ENCODE measurements at regions not wholly inside any gene's neighbourhood (a gene's known extent, or its start where the extent isn't known, plus 50 kb on each side); places are given as distances from the start of the nearest gene placed in this dataset.

DNA sequence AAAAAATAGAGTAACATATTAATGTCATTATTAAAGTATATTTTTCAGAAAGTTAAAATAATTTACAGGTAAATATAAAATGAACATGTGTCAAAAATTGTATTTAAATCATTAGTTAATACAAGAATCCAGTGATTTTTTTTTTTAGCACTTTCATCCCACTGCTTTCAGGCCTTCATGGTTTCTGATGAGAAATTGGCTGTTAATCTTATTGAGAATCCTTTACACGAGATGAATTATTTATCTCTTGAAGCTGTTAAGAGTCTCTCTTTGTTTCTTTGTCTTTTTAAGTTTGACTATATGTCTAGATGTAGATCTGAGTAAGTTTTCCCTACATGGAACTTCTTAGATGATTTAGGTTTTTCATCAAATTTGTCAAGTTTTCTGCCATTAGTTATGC, 578.5 kb upstream of the KCND2 start:
- H3K9ac ChIP-seq (ENCODE audit: low read depth in 1 of 2, low read length in 2 of 2): no peak overlapping the region
- TF ChIP-seq, protein P1, sequence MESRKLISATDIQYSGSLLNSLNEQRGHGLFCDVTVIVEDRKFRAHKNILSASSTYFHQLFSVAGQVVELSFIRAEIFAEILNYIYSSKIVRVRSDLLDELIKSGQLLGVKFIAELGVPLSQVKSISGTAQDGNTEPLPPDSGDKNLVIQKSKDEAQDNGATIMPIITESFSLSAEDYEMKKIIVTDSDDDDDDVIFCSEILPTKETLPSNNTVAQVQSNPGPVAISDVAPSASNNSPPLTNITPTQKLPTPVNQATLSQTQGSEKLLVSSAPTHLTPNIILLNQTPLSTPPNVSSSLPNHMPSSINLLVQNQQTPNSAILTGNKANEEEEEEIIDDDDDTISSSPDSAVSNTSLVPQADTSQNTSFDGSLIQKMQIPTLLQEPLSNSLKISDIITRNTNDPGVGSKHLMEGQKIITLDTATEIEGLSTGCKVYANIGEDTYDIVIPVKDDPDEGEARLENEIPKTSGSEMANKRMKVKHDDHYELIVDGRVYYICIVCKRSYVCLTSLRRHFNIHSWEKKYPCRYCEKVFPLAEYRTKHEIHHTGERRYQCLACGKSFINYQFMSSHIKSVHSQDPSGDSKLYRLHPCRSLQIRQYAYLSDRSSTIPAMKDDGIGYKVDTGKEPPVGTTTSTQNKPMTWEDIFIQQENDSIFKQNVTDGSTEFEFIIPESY (IDR thresholded peaks at IDR 0.05): no peak
- TF ChIP-seq, protein P2, sequence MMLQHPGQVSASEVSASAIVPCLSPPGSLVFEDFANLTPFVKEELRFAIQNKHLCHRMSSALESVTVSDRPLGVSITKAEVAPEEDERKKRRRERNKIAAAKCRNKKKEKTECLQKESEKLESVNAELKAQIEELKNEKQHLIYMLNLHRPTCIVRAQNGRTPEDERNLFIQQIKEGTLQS (IDR thresholded peaks at IDR 0.05): no peak
- H3K9me3 ChIP-seq (ENCODE audit: control insufficient read depth in 4 of 4, low read length in 3 of 4): peaks cover 0 to 3% (median 0%) of the 10 kb centered on the region in 4 donors
- no peak for DNase-seq (ENCODE audit: low spot score)
- no peaks in the 10 kb centered on the region for H3K27me3 ChIP-seq (ENCODE audit: control insufficient read depth in 4 of 4, insufficient read depth in 4 of 4, low read length in 3 of 4)
- H3K27ac ChIP-seq (ENCODE audit: low read depth in 1 of 2, low read length in 2 of 2): no peak overlapping the region
- no peak overlapping the region for H3K4me3 ChIP-seq (ENCODE audit: low read depth in 1 of 3, low read length in 3 of 3)
- WGBS: 47% methylated on average over 1 of the region's 1 CpG
- H3K36me3 ChIP-seq (ENCODE audit: control insufficient read depth in 4 of 4, insufficient read depth in 3 of 4, low read depth in 1 of 4, low read length in 3 of 4): no peaks in the 10 kb centered on the region
- no peaks in the 10 kb centered on the region for H3K4me1 ChIP-seq (ENCODE audit: control insufficient read depth in 4 of 4, insufficient read depth in 4 of 4, low read length in 3 of 4)

DNA sequence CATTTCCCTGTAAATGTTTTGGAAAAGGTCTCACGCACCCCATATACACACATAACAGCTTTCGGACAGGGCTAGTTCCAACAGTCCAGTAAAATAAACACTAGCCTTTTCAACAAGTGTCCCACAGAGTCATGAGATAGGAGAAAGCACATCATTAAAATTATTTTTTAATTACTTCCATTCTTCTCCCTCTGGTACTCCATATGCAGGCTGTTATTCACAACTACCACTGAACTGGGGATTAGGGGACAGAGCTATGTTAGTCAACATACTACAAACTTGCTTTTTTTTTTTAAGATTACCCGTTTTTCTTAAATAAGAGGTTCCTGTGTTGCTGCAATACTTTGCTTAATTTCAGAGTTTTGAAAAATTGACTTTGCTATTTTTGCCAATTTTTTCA, 576.6 kb upstream of the KCND2 start:
- WGBS: 79% methylated on average over 3 of the region's 3 CpGs
- no peak overlapping the region for H3K27ac ChIP-seq (ENCODE audit: low read depth in 1 of 2, low read length in 2 of 2)
- no peak for TF ChIP-seq JUND (IDR thresholded peaks at IDR 0.05)
- TF ChIP-seq FOXA1 (IDR thresholded peaks at IDR 0.05): no peak
- no peak for TF ChIP-seq RAD21 (IDR thresholded peaks at IDR 0.05)
- TF ChIP-seq, protein P3, sequence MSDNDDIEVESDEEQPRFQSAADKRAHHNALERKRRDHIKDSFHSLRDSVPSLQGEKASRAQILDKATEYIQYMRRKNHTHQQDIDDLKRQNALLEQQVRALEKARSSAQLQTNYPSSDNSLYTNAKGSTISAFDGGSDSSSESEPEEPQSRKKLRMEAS (IDR thresholded peaks at IDR 0.05): no peak
- peaks cover 0 to 3% (median 0%) of the 10 kb centered on the region in 4 donors for H3K9me3 ChIP-seq (ENCODE audit: control insufficient read depth in 4 of 4, low read length in 3 of 4)
- H3K4me3 ChIP-seq (ENCODE audit: low read depth in 1 of 3, low read length in 3 of 3): no peak overlapping the region
- no peak for DNase-seq (ENCODE audit: low spot score)
- no peaks in the 10 kb centered on the region for H3K27me3 ChIP-seq (ENCODE audit: control insufficient read depth in 4 of 4, insufficient read depth in 4 of 4, low read length in 3 of 4)
- no peaks in the 10 kb centered on the region for H3K36me3 ChIP-seq (ENCODE audit: control insufficient read depth in 4 of 4, insufficient read depth in 3 of 4, low read depth in 1 of 4, low read length in 3 of 4)
- H3K9ac ChIP-seq (ENCODE audit: low read depth in 1 of 2, low read length in 2 of 2): no peak overlapping the region
- H3K4me1 ChIP-seq (ENCODE audit: control insufficient read depth in 4 of 4, insufficient read depth in 4 of 4, low read length in 3 of 4): no peaks in the 10 kb centered on the region

DNA sequence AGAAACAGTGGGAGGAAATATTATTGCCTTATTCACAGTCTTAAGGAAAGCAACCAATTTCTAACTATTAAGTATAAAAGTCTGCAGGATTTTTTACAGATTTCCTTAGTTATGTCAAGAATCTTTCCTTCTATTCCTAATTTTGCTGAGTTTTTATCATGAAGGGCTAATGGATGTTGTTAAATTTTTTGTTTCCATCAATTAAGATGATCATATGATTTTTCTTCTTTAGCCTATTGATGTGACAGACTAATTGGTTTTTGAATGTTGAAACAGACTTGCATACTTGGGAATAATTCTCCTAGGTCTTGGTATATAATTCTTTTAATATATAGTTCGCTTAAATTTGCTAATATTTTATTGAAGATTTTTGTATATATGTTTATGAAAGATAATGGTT, 569.1 kb upstream of the KCND2 start:
- TF ChIP-seq, protein P3 (IDR thresholded peaks at IDR 0.05): no peak
- TF ChIP-seq NR2F2 (IDR thresholded peaks at IDR 0.05) (no peak), RXRA (IDR thresholded peaks at IDR 0.05) (no peak), HNF4G (IDR thresholded peaks at IDR 0.05) (no peak), HNF4A (conservative IDR thresholded peaks at IDR 0.05) (no peak), SP1 (IDR thresholded peaks at IDR 0.05) (no peak), FOXA2 (IDR thresholded peaks at IDR 0.05) (no peak), EGR1 (IDR thresholded peaks at IDR 0.05; ENCODE audit: low read depth in 2 of 2) (no peak), FOXA1 (IDR thresholded peaks at IDR 0.05) (no peak), GABPA (IDR thresholded peaks at IDR 0.05 in 1 of 2, conservative IDR thresholded peaks at IDR 0.05 in 1 of 2) (no peak)
- TF ChIP-seq, protein P4, sequence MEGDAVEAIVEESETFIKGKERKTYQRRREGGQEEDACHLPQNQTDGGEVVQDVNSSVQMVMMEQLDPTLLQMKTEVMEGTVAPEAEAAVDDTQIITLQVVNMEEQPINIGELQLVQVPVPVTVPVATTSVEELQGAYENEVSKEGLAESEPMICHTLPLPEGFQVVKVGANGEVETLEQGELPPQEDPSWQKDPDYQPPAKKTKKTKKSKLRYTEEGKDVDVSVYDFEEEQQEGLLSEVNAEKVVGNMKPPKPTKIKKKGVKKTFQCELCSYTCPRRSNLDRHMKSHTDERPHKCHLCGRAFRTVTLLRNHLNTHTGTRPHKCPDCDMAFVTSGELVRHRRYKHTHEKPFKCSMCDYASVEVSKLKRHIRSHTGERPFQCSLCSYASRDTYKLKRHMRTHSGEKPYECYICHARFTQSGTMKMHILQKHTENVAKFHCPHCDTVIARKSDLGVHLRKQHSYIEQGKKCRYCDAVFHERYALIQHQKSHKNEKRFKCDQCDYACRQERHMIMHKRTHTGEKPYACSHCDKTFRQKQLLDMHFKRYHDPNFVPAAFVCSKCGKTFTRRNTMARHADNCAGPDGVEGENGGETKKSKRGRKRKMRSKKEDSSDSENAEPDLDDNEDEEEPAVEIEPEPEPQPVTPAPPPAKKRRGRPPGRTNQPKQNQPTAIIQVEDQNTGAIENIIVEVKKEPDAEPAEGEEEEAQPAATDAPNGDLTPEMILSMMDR (IDR thresholded peaks at IDR 0.05; ENCODE audit: low read depth, low read length, missing input control): no peak
- TF ChIP-seq, protein P2 (IDR thresholded peaks at IDR 0.05): no peak
- TF ChIP-seq, protein P5, sequence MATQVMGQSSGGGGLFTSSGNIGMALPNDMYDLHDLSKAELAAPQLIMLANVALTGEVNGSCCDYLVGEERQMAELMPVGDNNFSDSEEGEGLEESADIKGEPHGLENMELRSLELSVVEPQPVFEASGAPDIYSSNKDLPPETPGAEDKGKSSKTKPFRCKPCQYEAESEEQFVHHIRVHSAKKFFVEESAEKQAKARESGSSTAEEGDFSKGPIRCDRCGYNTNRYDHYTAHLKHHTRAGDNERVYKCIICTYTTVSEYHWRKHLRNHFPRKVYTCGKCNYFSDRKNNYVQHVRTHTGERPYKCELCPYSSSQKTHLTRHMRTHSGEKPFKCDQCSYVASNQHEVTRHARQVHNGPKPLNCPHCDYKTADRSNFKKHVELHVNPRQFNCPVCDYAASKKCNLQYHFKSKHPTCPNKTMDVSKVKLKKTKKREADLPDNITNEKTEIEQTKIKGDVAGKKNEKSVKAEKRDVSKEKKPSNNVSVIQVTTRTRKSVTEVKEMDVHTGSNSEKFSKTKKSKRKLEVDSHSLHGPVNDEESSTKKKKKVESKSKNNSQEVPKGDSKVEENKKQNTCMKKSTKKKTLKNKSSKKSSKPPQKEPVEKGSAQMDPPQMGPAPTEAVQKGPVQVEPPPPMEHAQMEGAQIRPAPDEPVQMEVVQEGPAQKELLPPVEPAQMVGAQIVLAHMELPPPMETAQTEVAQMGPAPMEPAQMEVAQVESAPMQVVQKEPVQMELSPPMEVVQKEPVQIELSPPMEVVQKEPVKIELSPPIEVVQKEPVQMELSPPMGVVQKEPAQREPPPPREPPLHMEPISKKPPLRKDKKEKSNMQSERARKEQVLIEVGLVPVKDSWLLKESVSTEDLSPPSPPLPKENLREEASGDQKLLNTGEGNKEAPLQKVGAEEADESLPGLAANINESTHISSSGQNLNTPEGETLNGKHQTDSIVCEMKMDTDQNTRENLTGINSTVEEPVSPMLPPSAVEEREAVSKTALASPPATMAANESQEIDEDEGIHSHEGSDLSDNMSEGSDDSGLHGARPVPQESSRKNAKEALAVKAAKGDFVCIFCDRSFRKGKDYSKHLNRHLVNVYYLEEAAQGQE (IDR thresholded peaks at IDR 0.05): no peak
- TF ChIP-seq, protein P1 (IDR thresholded peaks at IDR 0.05): no peak
- H3K27me3 ChIP-seq (ENCODE audit: control insufficient read depth in 4 of 4, insufficient read depth in 4 of 4, low read length in 3 of 4): no peaks in the 10 kb centered on the region
- H3K4me3 ChIP-seq (ENCODE audit: low read depth in 1 of 3, low read length in 3 of 3): no peak overlapping the region
- H3K36me3 ChIP-seq (ENCODE audit: control insufficient read depth in 4 of 4, insufficient read depth in 3 of 4, low read depth in 1 of 4, low read length in 3 of 4): no peaks in the 10 kb centered on the region
- no peak overlapping the region for H3K27ac ChIP-seq (ENCODE audit: low read depth in 1 of 2, low read length in 2 of 2)
- H3K4me1 ChIP-seq (ENCODE audit: control insufficient read depth in 4 of 4, insufficient read depth in 4 of 4, low read length in 3 of 4): no peaks in the 10 kb centered on the region
- WGBS: 69% methylated on average over 1 of the region's 1 CpG
- DNase-seq (ENCODE audit: low spot score): no peak
- H3K9me3 ChIP-seq (ENCODE audit: control insufficient read depth in 4 of 4, low read length in 3 of 4): peaks cover 0 to 5% (median 0%) of the 10 kb centered on the region in 4 donors
- no peak overlapping the region for H3K9ac ChIP-seq (ENCODE audit: low read depth in 1 of 2, low read length in 2 of 2)

Data from liver (tissue), 8 donors.